ENCODE measurements at regions not wholly inside any gene's neighbourhood (a gene's known extent, or its start where the extent isn't known, plus 50 kb on each side); places are given as distances from the start of the nearest gene placed in this dataset.

- no peak for TF ChIP-seq POLR2A (IDR thresholded peaks at IDR 0.05)
- TF ChIP-seq, protein P1, sequence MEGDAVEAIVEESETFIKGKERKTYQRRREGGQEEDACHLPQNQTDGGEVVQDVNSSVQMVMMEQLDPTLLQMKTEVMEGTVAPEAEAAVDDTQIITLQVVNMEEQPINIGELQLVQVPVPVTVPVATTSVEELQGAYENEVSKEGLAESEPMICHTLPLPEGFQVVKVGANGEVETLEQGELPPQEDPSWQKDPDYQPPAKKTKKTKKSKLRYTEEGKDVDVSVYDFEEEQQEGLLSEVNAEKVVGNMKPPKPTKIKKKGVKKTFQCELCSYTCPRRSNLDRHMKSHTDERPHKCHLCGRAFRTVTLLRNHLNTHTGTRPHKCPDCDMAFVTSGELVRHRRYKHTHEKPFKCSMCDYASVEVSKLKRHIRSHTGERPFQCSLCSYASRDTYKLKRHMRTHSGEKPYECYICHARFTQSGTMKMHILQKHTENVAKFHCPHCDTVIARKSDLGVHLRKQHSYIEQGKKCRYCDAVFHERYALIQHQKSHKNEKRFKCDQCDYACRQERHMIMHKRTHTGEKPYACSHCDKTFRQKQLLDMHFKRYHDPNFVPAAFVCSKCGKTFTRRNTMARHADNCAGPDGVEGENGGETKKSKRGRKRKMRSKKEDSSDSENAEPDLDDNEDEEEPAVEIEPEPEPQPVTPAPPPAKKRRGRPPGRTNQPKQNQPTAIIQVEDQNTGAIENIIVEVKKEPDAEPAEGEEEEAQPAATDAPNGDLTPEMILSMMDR (IDR thresholded peaks at IDR 0.05): no peak
Observed at GRCh38 chr15:37370941-37371340, 270.6 kb upstream of the MEIS2 start.
